ENCODE measurements at regions not wholly inside any gene's neighbourhood (a gene's known extent, or its start where the extent isn't known, plus 50 kb on each side); places are given as distances from the start of the nearest gene placed in this dataset.

DNA sequence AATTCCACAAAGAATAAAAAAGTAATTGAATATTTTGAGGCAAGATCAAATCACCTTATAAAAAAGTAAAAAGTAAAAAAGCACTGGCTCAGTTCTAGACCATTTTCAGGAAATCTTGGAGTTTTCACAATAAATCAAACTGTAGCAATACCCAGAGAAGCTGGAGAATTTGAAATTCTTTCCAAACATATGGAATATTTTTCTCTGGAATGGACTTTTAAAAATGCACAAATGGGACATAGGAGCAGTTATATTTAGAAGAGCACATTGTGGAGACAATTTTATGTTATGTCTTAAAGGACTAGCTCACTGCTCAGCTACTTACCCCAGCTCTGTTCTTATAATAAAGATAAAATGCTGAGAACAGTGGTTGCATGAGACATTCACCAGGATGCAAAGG is 211.9 kb upstream of the KIT start:
- no peaks in the 10 kb centered on the region for H3K27me3 ChIP-seq (ENCODE audit: control insufficient read depth in 1 of 2, insufficient read depth in 2 of 2, low read length in 2 of 2)
- ChIA-PET CTCF (ENCODE audit: low intra/inter-chr PET ratio, low total read pairs) (no interaction called here), POLR2A (no interaction called here)
- no TSS peak for BruUV-seq (replicated peaks)
- no peak overlapping the region for H3K9ac ChIP-seq (ENCODE audit: insufficient read depth, low read depth, low read length)
- ATAC-seq (no peak), FAIRE-seq (no peak), DNase-seq (ENCODE audit: low spot score) (no peak)
- H3K36me3 ChIP-seq (replicated peaks in 1 of 2; ENCODE audit: control insufficient read depth in 1 of 2, insufficient read depth in 2 of 2, low read length in 2 of 2), result no peaks in the 10 kb centered on the region
- H3K4me1 ChIP-seq (ENCODE audit: insufficient read depth, low read length), result no peaks in the 10 kb centered on the region
- H3K27ac ChIP-seq (ENCODE audit: extremely low read length, insufficient read depth, low read length), result no peak overlapping the region
- H3K79me2 ChIP-seq (ENCODE audit: insufficient read depth, low read length), result no peaks in the 10 kb centered on the region
- H3K4me2 ChIP-seq (ENCODE audit: low read depth, low read length), result no peak overlapping the region
- no peak for TF ChIP-seq ZNF607 (CRISPR knock-in tag; IDR thresholded peaks at IDR 0.05; ENCODE audit: borderline replicate concordance)
- TF ChIP-seq, protein P1, sequence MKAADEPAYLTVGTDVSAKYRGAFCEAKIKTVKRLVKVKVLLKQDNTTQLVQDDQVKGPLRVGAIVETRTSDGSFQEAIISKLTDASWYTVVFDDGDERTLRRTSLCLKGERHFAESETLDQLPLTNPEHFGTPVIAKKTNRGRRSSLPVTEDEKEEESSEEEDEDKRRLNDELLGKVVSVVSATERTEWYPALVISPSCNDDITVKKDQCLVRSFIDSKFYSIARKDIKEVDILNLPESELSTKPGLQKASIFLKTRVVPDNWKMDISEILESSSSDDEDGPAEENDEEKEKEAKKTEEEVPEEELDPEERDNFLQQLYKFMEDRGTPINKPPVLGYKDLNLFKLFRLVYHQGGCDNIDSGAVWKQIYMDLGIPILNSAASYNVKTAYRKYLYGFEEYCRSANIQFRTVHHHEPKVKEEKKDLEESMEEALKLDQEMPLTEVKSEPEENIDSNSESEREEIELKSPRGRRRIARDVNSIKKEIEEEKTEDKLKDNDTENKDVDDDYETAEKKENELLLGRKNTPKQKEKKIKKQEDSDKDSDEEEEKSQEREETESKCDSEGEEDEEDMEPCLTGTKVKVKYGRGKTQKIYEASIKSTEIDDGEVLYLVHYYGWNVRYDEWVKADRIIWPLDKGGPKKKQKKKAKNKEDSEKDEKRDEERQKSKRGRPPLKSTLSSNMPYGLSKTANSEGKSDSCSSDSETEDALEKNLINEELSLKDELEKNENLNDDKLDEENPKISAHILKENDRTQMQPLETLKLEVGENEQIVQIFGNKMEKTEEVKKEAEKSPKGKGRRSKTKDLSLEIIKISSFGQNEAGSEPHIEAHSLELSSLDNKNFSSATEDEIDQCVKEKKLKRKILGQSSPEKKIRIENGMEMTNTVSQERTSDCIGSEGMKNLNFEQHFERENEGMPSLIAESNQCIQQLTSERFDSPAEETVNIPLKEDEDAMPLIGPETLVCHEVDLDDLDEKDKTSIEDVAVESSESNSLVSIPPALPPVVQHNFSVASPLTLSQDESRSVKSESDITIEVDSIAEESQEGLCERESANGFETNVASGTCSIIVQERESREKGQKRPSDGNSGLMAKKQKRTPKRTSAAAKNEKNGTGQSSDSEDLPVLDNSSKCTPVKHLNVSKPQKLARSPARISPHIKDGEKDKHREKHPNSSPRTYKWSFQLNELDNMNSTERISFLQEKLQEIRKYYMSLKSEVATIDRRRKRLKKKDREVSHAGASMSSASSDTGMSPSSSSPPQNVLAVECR (CRISPR knock-in tag; IDR thresholded peaks at IDR 0.05; ENCODE audit: borderline replicate concordance), result no peak
- no peak for TF ChIP-seq REL (CRISPR knock-in tag; conservative IDR thresholded peaks at IDR 0.05)
- no peak for TF ChIP-seq ZNF768 (CRISPR knock-in tag; IDR thresholded peaks at IDR 0.05)
- TF ChIP-seq ATF7 (IDR thresholded peaks at IDR 0.05), result no peak
- TF ChIP-seq ATF7 (CRISPR knock-in tag; IDR thresholded peaks at IDR 0.05), result no peak
- TF ChIP-seq, protein P2, sequence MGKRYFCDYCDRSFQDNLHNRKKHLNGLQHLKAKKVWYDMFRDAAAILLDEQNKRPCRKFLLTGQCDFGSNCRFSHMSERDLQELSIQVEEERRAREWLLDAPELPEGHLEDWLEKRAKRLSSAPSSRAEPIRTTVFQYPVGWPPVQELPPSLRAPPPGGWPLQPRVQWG (CRISPR knock-in tag; IDR thresholded peaks at IDR 0.05; ENCODE audit: borderline replicate concordance, low read depth), result no peak
- TF ChIP-seq TBX3 (IDR thresholded peaks at IDR 0.05; ENCODE audit: borderline replicate concordance), result no peak
- in situ Hi-C loops (cut with HindIII; ENCODE audit: extremely low pct_ligation_motif_present, low pct_unique_long_range_greater_than_20kb), result no loop called here
- intact Hi-C loops (cut with micrococcal nuclease; ENCODE audit: unreplicated experiment), result no loop called here
- no peaks in the 10 kb centered on the region for H4K20me1 ChIP-seq (ENCODE audit: insufficient read depth, low read length)
- H2AFZ ChIP-seq (ENCODE audit: low read length), result no peak overlapping the region
- no peak overlapping the region for H3K4me3 ChIP-seq (replicated peaks in 1 of 3; ENCODE audit: insufficient read depth in 1 of 3, low read depth in 2 of 3, low read length in 3 of 3)
- H3K9me3 ChIP-seq (ENCODE audit: low read length), result peaks cover 8% of the 10 kb centered on the region; the same call in 1 of the 2 replicates
